ENCODE measurements at regions not wholly inside any gene's neighbourhood (a gene's known extent, or its start where the extent isn't known, plus 50 kb on each side); places are given as distances from the start of the nearest gene placed in this dataset.
A peak's percentile ranks its signal among the peaks of the same experiment; 100 is the strongest.
"Not testable (repeated sequence)": the region's sequence is repeated elsewhere in the genome, so short reads cannot be mapped to it uniquely, and the experiment has no call there.

DNA sequence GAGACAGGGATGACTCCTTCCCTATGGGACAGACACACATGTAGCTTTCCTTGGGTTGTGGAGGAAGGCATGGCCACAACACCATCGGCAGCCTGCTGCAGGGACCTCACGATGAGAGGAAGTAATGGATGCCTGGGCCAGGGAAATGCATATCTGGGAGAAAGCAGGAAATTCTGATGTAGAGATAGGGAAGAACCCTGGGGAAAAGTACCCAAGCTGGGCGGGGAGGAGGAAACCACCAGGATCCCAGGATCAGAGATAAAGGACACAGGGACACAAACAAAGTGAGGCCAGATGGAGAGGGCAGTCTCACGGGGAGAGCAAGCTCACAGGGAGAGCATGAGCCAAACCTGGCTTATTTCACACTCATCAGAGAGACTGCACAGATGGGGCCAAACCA is 294.7 kb upstream of the TEKT4 start:
- not testable (repeated sequence) for DNase-seq; H3K4me1 Mint-ChIP-seq (ENCODE audit: low read depth, unreplicated experiment); H3K36me3 Mint-ChIP-seq (ENCODE audit: unreplicated experiment); H3K4me3 Mint-ChIP-seq (ENCODE audit: unreplicated experiment); H3K27me3 Mint-ChIP-seq (ENCODE audit: unreplicated experiment); H3K9me3 Mint-ChIP-seq (ENCODE audit: unreplicated experiment)
- H3K27ac Mint-ChIP-seq (ENCODE audit: unreplicated experiment), result peak overlapping the region; percentile 26

DNA sequence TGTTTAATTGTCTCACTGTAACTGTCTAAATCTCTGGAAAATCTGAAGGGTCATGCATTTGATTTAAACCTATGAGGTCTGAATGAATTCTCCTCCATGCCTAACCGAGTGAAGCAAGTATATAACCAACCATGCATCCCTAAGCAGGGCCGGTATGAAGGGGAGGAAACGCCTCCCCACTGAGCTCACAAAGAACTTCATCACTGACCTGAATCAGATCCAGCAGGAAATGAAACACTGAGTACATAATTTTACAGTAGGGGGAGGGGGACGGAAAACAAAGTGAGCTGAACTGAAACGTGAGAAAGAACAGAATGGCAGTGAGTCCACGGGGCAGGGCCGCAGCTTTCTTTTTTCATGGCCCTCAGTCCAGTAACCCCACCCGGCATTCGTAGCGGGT is 294.1 kb upstream of the TEKT4 start:
- H3K9me3 Mint-ChIP-seq (ENCODE audit: unreplicated experiment); DNase-seq; H3K36me3 Mint-ChIP-seq (ENCODE audit: unreplicated experiment); H3K4me3 Mint-ChIP-seq (ENCODE audit: unreplicated experiment); H3K4me1 Mint-ChIP-seq (ENCODE audit: low read depth, unreplicated experiment); H3K27me3 Mint-ChIP-seq (ENCODE audit: unreplicated experiment): not testable (repeated sequence)
- peak overlapping the region; percentile 62 for H3K27ac Mint-ChIP-seq (ENCODE audit: unreplicated experiment)

DNA sequence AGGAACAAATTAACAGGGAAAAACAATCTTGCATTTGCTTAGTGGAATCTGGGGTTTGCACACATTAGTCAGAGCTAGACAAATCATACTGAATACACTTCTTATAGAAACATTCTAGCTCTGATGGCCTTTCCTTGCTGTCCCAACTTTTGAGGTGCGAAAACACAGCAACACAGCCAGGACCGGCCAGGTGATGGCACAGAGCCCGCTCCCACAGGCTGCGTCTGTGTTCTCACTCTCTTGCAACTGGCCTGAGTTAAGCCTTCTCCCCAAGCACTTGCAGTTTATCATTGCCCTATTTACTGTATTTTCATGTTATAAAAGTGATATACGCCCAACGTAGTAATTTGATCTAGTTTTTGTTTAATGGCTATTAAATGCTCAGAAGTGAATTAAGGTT is 292.0 kb upstream of the TEKT4 start:
- H3K27me3 Mint-ChIP-seq (ENCODE audit: unreplicated experiment); H3K27ac Mint-ChIP-seq (ENCODE audit: unreplicated experiment); H3K4me1 Mint-ChIP-seq (ENCODE audit: low read depth, unreplicated experiment); H3K9me3 Mint-ChIP-seq (ENCODE audit: unreplicated experiment); DNase-seq; H3K36me3 Mint-ChIP-seq (ENCODE audit: unreplicated experiment); H3K4me3 Mint-ChIP-seq (ENCODE audit: unreplicated experiment): not testable (repeated sequence)

DNA sequence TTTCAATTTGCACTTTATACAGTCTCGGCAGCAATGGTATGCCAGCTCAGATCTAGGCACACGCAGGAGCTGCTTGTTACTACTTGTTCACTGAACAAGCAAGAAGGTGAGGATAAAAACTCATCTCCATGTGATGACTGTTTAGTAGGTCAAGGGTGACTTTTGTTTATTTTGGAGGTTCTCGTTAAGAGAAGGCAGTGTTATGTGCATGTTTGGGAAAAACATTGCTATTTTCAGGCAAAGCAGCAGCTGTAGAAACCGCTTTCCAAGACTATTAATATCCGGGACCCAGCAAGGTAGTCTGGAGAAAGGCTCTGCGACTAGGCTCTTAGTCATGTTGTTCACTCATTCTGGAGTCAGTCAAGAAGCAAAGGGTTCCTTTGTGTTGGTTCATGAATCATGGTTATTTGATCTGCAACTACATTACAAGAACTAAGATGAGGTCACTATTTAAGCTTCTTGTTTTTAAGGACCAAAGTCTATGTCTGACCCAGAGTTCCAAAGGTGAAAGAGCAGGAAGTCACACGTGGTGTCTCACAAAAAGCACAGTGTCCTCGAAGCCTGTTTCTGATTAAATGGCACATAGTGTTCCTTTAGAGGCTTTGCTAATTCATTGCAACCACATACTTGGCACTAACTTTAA is 288.0 kb upstream of the TEKT4 start:
- H3K4me1 Mint-ChIP-seq (ENCODE audit: low read depth, unreplicated experiment); H3K27ac Mint-ChIP-seq (ENCODE audit: unreplicated experiment); H3K27me3 Mint-ChIP-seq (ENCODE audit: unreplicated experiment); H3K36me3 Mint-ChIP-seq (ENCODE audit: unreplicated experiment); H3K4me3 Mint-ChIP-seq (ENCODE audit: unreplicated experiment); DNase-seq; H3K9me3 Mint-ChIP-seq (ENCODE audit: unreplicated experiment): not testable (repeated sequence)

DNA sequence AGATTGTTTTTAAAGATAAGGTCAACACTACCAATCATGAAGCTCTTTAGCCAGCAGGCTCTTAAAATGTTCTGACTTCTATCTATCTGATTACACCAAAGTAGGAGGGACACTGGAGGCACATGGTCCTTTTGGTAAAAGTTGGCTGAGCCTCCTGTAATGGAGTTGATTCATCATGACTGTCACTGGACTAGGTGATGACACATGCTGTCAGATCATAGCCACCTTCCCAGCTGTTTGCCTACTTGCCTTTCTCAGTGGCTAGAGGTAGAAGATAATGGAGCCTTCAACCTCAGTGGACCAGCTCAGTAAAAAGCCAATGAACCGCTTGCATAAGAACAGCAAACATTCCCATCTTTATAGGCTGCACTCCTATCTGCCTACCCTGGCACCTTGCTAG is 286.7 kb upstream of the TEKT4 start:
- not testable (repeated sequence) for H3K4me1 Mint-ChIP-seq (ENCODE audit: low read depth, unreplicated experiment); H3K9me3 Mint-ChIP-seq (ENCODE audit: unreplicated experiment); H3K36me3 Mint-ChIP-seq (ENCODE audit: unreplicated experiment); H3K27ac Mint-ChIP-seq (ENCODE audit: unreplicated experiment); H3K4me3 Mint-ChIP-seq (ENCODE audit: unreplicated experiment); H3K27me3 Mint-ChIP-seq (ENCODE audit: unreplicated experiment); DNase-seq

DNA sequence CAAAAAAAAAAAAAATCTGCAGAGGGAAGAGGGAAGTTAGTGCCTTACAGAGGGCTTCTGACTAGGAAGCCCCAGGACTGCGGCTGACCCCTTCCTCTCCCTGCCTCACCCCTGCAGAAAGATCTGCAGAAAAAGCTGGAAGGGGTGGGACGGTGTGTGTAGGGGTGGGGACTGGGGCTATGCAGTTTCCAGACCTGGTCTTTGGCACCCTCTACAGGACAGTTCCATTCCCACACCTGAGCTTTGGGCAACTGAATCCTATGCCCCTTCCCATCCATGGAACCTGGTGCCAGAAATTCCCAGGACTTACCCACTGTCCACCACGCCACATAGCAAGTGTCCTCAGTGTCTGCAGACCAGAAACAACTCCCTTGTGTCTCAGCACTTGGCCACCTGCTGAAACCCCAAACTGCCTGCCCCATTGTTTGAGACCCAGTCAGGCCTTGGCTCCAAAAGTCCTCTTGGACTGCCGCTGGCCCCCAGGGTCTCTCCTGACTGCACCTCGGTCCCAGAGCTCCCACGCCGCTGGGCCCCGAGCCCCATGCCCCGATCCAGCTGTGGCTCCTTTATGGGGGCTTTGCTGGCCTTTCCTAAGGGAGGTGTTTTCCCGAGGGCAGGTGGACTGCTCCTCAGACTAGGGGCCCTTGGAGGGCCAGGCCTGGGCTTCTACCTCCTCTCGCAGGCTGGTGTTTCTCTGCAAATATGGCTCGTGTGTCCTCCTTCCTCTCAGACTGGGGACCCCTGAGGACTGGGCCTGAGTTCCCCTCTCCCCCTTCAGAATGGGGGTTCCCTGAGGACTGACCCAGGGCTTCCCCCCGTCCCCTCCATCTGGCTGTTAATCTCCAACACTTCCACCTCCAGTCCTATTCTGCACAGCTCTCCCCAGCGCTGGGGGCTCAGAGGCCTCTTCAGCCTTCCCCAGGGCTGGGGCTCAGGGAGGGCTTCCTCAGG is 284.9 kb upstream of the TEKT4 start:
- not testable (repeated sequence) for H3K27me3 Mint-ChIP-seq (ENCODE audit: unreplicated experiment); H3K4me3 Mint-ChIP-seq (ENCODE audit: unreplicated experiment); H3K36me3 Mint-ChIP-seq (ENCODE audit: unreplicated experiment); H3K9me3 Mint-ChIP-seq (ENCODE audit: unreplicated experiment); H3K27ac Mint-ChIP-seq (ENCODE audit: unreplicated experiment); H3K4me1 Mint-ChIP-seq (ENCODE audit: low read depth, unreplicated experiment)
- TF ChIP-seq, protein P1, sequence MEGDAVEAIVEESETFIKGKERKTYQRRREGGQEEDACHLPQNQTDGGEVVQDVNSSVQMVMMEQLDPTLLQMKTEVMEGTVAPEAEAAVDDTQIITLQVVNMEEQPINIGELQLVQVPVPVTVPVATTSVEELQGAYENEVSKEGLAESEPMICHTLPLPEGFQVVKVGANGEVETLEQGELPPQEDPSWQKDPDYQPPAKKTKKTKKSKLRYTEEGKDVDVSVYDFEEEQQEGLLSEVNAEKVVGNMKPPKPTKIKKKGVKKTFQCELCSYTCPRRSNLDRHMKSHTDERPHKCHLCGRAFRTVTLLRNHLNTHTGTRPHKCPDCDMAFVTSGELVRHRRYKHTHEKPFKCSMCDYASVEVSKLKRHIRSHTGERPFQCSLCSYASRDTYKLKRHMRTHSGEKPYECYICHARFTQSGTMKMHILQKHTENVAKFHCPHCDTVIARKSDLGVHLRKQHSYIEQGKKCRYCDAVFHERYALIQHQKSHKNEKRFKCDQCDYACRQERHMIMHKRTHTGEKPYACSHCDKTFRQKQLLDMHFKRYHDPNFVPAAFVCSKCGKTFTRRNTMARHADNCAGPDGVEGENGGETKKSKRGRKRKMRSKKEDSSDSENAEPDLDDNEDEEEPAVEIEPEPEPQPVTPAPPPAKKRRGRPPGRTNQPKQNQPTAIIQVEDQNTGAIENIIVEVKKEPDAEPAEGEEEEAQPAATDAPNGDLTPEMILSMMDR (IDR thresholded peaks at IDR 0.05; ENCODE audit: partially characterized antibody, unreplicated experiment), result peak; percentile 19
- peak; percentile 31 for DNase-seq

DNA sequence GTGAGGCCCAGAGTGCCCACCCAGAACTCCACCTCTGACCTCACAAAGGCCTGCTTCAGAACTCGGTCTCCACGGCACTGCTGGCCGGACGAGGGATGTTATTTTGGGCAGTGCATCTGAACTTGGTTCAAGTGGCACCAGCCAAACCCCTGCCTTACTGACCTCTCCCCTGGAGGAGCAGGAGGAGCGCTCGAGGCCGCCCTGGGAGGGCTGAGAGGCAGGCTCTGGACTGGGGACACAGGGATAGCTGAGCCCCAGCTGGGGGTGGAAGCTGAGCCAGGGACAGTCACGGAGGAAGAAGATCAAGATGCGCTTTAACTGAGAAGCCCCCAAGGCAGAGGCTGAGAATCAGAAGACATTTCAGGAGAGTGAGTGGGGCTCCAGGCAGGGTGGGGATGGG is 284.2 kb upstream of the TEKT4 start:
- not testable (repeated sequence) for DNase-seq; H3K27ac Mint-ChIP-seq (ENCODE audit: unreplicated experiment); H3K9me3 Mint-ChIP-seq (ENCODE audit: unreplicated experiment); H3K36me3 Mint-ChIP-seq (ENCODE audit: unreplicated experiment); H3K4me1 Mint-ChIP-seq (ENCODE audit: low read depth, unreplicated experiment); H3K4me3 Mint-ChIP-seq (ENCODE audit: unreplicated experiment)
- peaks cover 12% of the 10 kb centered on the region for H3K27me3 Mint-ChIP-seq (ENCODE audit: unreplicated experiment)

DNA sequence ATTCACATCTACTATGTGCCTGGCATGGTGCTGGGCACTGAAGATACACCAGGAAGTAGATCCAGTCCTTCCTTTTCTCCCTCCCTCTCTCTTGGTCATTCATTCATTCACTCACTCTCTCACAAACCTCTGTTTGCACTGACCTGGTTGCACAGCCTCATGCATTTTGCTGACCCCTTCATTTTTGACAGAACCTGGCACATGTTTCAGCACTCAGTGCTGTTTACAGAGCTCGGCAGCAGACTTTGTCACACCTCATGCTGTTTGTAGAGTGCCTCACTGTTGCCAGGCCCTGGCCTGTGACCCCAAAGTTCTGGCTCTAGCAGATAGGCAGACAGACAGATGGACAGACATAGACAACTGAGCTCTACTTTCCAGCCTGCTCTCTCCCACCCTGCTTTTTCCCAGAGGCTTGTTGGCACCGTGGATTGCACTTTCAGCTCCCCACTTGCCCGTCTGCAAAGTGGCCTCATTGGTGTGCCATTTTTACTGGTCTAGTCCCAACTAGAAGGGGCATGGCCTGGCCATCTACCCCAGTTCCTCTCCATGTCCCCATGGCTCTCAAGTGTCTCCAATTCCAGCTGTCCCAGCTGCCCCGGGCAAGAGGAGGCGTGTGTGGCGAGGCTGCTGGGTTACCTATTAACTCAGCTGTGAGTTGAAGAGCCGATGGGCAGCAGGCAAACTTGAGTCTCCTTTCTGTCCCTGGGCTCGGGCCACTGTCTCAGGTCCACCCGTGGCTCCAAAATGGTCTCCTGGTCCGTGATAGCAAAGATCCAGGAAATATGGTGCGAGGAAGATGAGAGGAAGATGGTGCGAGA is 277.0 kb upstream of the TEKT4 start:
- not testable (repeated sequence) for H3K27ac Mint-ChIP-seq (ENCODE audit: unreplicated experiment); H3K4me1 Mint-ChIP-seq (ENCODE audit: low read depth, unreplicated experiment); H3K9me3 Mint-ChIP-seq (ENCODE audit: unreplicated experiment); DNase-seq; H3K36me3 Mint-ChIP-seq (ENCODE audit: unreplicated experiment); H3K4me3 Mint-ChIP-seq (ENCODE audit: unreplicated experiment)
- peaks cover 16% of the 10 kb centered on the region for H3K27me3 Mint-ChIP-seq (ENCODE audit: unreplicated experiment)

DNA sequence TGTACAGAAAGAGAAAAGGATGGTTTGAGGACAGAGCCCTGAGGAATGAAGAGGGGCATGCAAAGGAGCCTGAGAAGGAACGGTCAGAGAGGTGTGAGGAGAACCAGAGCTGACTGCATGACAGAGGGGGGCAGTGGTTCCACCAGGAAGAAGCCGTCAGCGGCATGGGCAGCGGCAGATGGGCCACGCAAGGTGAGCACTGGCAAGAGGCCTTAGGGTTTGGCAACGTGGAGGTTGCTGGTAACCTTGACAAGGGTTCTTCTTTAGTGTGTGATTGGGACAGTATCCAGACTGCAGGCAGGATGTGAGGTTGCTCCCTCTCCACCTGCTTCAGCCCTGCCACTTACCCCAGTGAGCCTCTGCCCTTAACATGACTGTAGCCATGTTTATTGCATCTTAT is 275.3 kb upstream of the TEKT4 start:
- H3K4me1 Mint-ChIP-seq (ENCODE audit: low read depth, unreplicated experiment); H3K36me3 Mint-ChIP-seq (ENCODE audit: unreplicated experiment); H3K9me3 Mint-ChIP-seq (ENCODE audit: unreplicated experiment); H3K4me3 Mint-ChIP-seq (ENCODE audit: unreplicated experiment); H3K27ac Mint-ChIP-seq (ENCODE audit: unreplicated experiment); DNase-seq: not testable (repeated sequence)
- peaks cover 14% of the 10 kb centered on the region for H3K27me3 Mint-ChIP-seq (ENCODE audit: unreplicated experiment)

DNA sequence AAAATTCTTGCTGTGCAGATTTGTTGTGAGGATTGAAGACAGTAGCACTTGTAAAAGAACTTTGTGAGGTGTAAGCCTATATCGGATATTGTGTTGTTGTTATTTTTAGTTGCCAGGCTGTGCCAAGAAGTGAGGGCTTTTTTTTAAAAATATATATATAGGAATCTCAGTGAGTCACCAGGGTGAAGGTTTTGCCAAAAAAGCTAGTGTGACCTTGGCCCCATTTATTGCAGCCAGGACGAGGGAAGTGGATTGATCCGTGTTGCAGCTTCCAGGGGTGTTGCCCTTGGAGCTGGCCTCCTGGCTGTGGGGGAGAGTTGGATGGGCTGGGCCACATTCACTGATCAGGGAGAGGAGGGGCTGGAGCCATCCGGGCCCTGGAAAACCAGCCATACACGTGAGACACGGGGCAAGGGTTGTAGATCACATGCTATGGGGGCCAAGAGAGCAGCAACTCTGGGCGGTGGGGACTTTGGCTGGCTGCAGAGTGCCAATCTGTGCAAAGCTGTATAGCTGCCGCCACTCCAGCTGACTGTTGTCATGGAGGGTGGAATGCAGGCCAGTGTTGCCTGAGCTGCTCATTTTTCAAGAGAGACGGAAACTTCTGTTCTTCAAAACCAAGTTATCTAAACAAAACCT is 273.0 kb upstream of the TEKT4 start:
- H3K27ac Mint-ChIP-seq (ENCODE audit: unreplicated experiment); H3K4me3 Mint-ChIP-seq (ENCODE audit: unreplicated experiment); DNase-seq; H3K4me1 Mint-ChIP-seq (ENCODE audit: low read depth, unreplicated experiment); H3K9me3 Mint-ChIP-seq (ENCODE audit: unreplicated experiment); H3K36me3 Mint-ChIP-seq (ENCODE audit: unreplicated experiment): not testable (repeated sequence)
- H3K27me3 Mint-ChIP-seq (ENCODE audit: unreplicated experiment), result peaks cover 14% of the 10 kb centered on the region

All from glutamatergic neuron (in vitro differentiated cells).